ENCODE measurements at regions not wholly inside any gene's neighbourhood (a gene's known extent, or its start where the extent isn't known, plus 50 kb on each side); places are given as distances from the start of the nearest gene placed in this dataset.
"Not testable (repeated sequence)": the region's sequence is repeated elsewhere in the genome, so short reads cannot be mapped to it uniquely, and the experiment has no call there.

GRCh38 chr2:185268651-185269050 lies 470.0 kb upstream of the FSIP2 start:
- Histone ChIP-seq H3K36me3 (no peaks in the 10 kb centered on the region), H3K4me3 (no peak overlapping the region), H3K9me3 (no peaks in the 10 kb centered on the region), H3K4me1 (no peaks in the 10 kb centered on the region), H3K27me3 (no peaks in the 10 kb centered on the region), H3K27ac (no peak overlapping the region)
- WGBS, 2 donors, result 88 to 91% methylated on average over 3 of the region's 3 CpGs
- intact Hi-C loops (cut with DNase I), result no loop called here
- no peak for TF ChIP-seq CTCF (IDR thresholded peaks at IDR 0.05)
- no peak for TF ChIP-seq EP300 (IDR thresholded peaks at IDR 0.05)
- no peak for TF ChIP-seq POLR2A (IDR thresholded peaks at IDR 0.05)
- TF ChIP-seq POLR2AphosphoS5 (IDR thresholded peaks at IDR 0.05), result no peak
- no peak for DNase-seq

GRCh38 chr2:185274718-185275484 lies 463.7 kb upstream of the FSIP2 start:
- no peaks in the 10 kb centered on the region for H3K4me1 ChIP-seq
- 73 to 75% methylated on average over 4 of the region's 4 CpGs for WGBS, 2 donors
- no peak for TF ChIP-seq EP300 (IDR thresholded peaks at IDR 0.05)
- no peak for TF ChIP-seq CTCF (IDR thresholded peaks at IDR 0.05)
- no peak for TF ChIP-seq POLR2AphosphoS5 (IDR thresholded peaks at IDR 0.05)
- TF ChIP-seq POLR2A (IDR thresholded peaks at IDR 0.05), result no peak
- H3K4me3 ChIP-seq, result no peak overlapping the region
- no peaks in the 10 kb centered on the region for H3K9me3 ChIP-seq
- no peaks in the 10 kb centered on the region for H3K36me3 ChIP-seq
- no peak for DNase-seq
- intact Hi-C loops (cut with DNase I), result no loop called here
- no peak overlapping the region for H3K27ac ChIP-seq
- H3K27me3 ChIP-seq, result no peaks in the 10 kb centered on the region

- H3K4me3 ChIP-seq; DNase-seq; intact Hi-C loops (cut with DNase I); H3K4me1 ChIP-seq; H3K27me3 ChIP-seq; H3K36me3 ChIP-seq; H3K9me3 ChIP-seq; H3K27ac ChIP-seq: not testable (repeated sequence)
- 52 to 74% methylated on average over 3 of the region's 3 CpGs for WGBS, 2 donors
These were observed 462.6 kb upstream of the FSIP2 start for GRCh38 chr2:185275979-185276378.

GRCh38 chr2:185278761-185279160 lies 459.8 kb upstream of the FSIP2 start:
- no peak overlapping the region for H3K27ac ChIP-seq
- DNase-seq, result no peak
- no peaks in the 10 kb centered on the region for H3K27me3 ChIP-seq
- no peaks in the 10 kb centered on the region for H3K9me3 ChIP-seq
- TF ChIP-seq POLR2A (IDR thresholded peaks at IDR 0.05) (no peak), POLR2AphosphoS5 (IDR thresholded peaks at IDR 0.05) (no peak)
- 64 to 81% methylated on average over 2 of the region's 2 CpGs for WGBS, 2 donors
- H3K4me3 ChIP-seq, result no peak overlapping the region
- no peaks in the 10 kb centered on the region for H3K4me1 ChIP-seq
- intact Hi-C loops (cut with DNase I), result no loop called here
- H3K36me3 ChIP-seq, result no peaks in the 10 kb centered on the region

- Histone ChIP-seq H3K9me3 (no peaks in the 10 kb centered on the region), H3K4me3 (no peak overlapping the region), H3K36me3 (no peaks in the 10 kb centered on the region), H3K4me1 (no peaks in the 10 kb centered on the region), H3K27ac (no peak overlapping the region), H3K27me3 (no peaks in the 10 kb centered on the region)
- TF ChIP-seq EP300 (IDR thresholded peaks at IDR 0.05), result no peak
- TF ChIP-seq CTCF (IDR thresholded peaks at IDR 0.05), result no peak
- no peak for TF ChIP-seq POLR2A (IDR thresholded peaks at IDR 0.05)
- TF ChIP-seq POLR2AphosphoS5 (IDR thresholded peaks at IDR 0.05), result no peak
- intact Hi-C loops (cut with DNase I), result no loop called here
- DNase-seq, result no peak
These were observed 458.6 kb upstream of the FSIP2 start for GRCh38 chr2:185279999-185280398.

- Histone ChIP-seq H3K4me1 (no peaks in the 10 kb centered on the region), H3K27ac (no peak overlapping the region), H3K27me3 (no peaks in the 10 kb centered on the region), H3K4me3 (no peak overlapping the region), H3K9me3 (no peaks in the 10 kb centered on the region), H3K36me3 (no peaks in the 10 kb centered on the region)
- no peak for TF ChIP-seq CTCF (IDR thresholded peaks at IDR 0.05)
- TF ChIP-seq POLR2AphosphoS5 (IDR thresholded peaks at IDR 0.05), result no peak
- no peak for TF ChIP-seq EP300 (IDR thresholded peaks at IDR 0.05)
- no peak for DNase-seq
- intact Hi-C loops (cut with DNase I), result no loop called here
These were observed 453.9 kb upstream of the FSIP2 start for GRCh38 chr2:185284696-185285095.

GRCh38 chr2:185290012-185290411 lies 448.6 kb upstream of the FSIP2 start:
- H3K4me3 ChIP-seq; H3K4me1 ChIP-seq; H3K9me3 ChIP-seq; H3K36me3 ChIP-seq; H3K27me3 ChIP-seq; H3K27ac ChIP-seq; DNase-seq; intact Hi-C loops (cut with DNase I): not testable (repeated sequence)
- WGBS, 2 donors, result 33 to 73% methylated on average over 6 of the region's 6 CpGs
